Testis (tissue), 2 donors: ENCODE measurements at regions not wholly inside any gene's neighbourhood (a gene's known extent, or its start where the extent isn't known, plus 50 kb on each side); places are given as distances from the start of the nearest gene placed in this dataset.

Source experiments
- CTCF ChIP-seq, 3 experiments: fragments of 450-650 bp in 2 of 3; fragments of 200-600 bp in 1 of 3; sonication (generic) in 1 of 3; IDR thresholded peaks; one replicate each; pipeline ENCODE4 v1.5.1; 2016 to 2019; ENCODE audit warnings: antibody characterized with exemption in 3 of 3, mild to moderate bottlenecking in 2 of 3, moderate library complexity in 1 of 3
- POLR2A ChIP-seq: fragments of 450-650 bp; IDR thresholded peaks from one replicate; pipeline ENCODE4 v1.6.1; 2017; ENCODE audit warnings: antibody characterized with exemption, mild to moderate bottlenecking, moderate library complexity

GRCh38 chr4:30670206-30670605, 50.0 kb upstream of the PCDH7 start:
- no peak for TF ChIP-seq CTCF (IDR thresholded peaks at IDR 0.05)
- no peak for TF ChIP-seq POLR2A
